ENCODE measurements at regions not wholly inside any gene's neighbourhood (a gene's known extent, or its start where the extent isn't known, plus 50 kb on each side); places are given as distances from the start of the nearest gene placed in this dataset.
"Not testable (repeated sequence)": the region's sequence is repeated elsewhere in the genome, so short reads cannot be mapped to it uniquely, and the experiment has no call there.

DNA sequence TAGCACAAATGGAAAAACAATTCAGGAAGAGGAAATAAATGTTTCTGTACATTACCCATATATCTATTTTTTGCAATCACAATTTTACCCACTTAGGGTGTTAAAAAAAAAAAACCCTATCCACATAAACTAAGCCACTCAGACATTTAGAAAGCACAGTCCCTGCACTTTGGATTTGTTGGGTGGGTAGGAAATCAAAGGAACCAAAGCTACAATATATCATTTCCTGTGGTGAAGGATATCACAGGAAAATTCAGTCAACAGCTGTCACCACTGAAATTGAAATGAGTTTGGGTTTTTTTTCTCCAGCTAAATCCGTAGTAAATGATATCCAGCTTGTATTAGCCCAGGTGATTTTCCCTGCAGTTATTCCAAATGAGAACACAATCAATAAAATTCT is 2392.4 kb downstream of the EPHA3 start:
- ATAC-seq, H3K36me3 ChIP-seq: not testable (repeated sequence)

GRCh38 chr3:91504874-91505273 is 2397.5 kb downstream of the EPHA3 start:
- intact Hi-C loops (cut with DNase I); ATAC-seq; H3K4me3 ChIP-seq; H3K27me3 ChIP-seq (ENCODE audit: low read depth); H3K9me3 ChIP-seq; H3K27ac ChIP-seq; H3K4me1 ChIP-seq; DNase-seq; H3K36me3 ChIP-seq: not testable (repeated sequence)

More for the DNA sequence above, 2392.4 kb downstream of the EPHA3 start:
- H3K27me3 ChIP-seq (ENCODE audit: low read depth); intact Hi-C loops (cut with DNase I); H3K4me3 ChIP-seq; H3K4me1 ChIP-seq; H3K27ac ChIP-seq; H3K9me3 ChIP-seq; DNase-seq: not testable (repeated sequence)

Measured in lower lobe of right lung (tissue), 2 donors.